ENCODE measurements at regions not wholly inside any gene's neighbourhood (a gene's known extent, or its start where the extent isn't known, plus 50 kb on each side); places are given as distances from the start of the nearest gene placed in this dataset.

DNA sequence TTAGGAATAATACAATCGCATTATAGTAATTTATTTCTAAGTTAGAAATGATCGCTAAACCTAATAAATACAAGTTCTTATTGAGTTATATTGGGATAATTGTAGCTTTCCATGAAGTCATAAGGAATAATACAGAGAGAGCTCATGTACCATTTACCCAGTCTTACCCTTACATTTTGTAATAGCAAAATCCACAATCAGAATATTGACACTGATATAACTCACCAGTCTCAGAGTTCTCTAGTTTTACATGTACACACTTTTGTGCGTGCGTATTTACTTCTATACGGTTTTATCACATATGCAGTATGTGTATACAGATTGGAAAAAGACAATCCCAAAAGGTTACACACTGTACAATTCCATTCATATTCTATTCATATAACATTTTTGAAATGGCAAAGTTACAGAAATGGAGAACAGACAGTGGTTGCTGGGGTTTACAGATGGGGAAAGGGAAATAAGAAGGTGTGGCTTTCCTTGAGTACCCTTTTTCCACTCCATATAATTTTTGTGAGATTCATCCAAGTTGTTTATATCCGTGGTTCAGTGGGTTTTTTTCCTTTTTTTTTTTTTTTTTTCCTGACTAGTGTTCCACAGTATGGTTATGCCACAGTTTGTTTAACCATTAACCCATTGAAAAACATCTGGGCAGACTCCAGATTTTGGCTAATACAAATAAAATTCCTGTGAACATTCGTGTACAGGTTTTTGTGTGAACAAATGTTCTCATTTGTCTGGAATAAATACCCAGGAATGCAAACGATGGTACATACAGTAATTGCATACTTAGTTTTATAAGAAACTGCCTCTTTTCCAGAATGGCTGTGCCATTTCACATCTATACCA is 117.2 kb downstream of the HNMT start:
- TF ChIP-seq, protein P1, sequence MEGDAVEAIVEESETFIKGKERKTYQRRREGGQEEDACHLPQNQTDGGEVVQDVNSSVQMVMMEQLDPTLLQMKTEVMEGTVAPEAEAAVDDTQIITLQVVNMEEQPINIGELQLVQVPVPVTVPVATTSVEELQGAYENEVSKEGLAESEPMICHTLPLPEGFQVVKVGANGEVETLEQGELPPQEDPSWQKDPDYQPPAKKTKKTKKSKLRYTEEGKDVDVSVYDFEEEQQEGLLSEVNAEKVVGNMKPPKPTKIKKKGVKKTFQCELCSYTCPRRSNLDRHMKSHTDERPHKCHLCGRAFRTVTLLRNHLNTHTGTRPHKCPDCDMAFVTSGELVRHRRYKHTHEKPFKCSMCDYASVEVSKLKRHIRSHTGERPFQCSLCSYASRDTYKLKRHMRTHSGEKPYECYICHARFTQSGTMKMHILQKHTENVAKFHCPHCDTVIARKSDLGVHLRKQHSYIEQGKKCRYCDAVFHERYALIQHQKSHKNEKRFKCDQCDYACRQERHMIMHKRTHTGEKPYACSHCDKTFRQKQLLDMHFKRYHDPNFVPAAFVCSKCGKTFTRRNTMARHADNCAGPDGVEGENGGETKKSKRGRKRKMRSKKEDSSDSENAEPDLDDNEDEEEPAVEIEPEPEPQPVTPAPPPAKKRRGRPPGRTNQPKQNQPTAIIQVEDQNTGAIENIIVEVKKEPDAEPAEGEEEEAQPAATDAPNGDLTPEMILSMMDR (IDR thresholded peaks at IDR 0.05) = no peak
- no peak for TF ChIP-seq POLR2A (IDR thresholded peaks at IDR 0.05)
- no peak for TF ChIP-seq POLR2AphosphoS5 (IDR thresholded peaks at IDR 0.05)
- TF ChIP-seq EP300 (IDR thresholded peaks at IDR 0.05) = no peak

Measured in gastroesophageal sphincter (tissue), 3 donors.